DMS 273 treated with DMSO at 0.1 percent for 48 hours (cell line): ENCODE measurements at regions not wholly inside any gene's neighbourhood (a gene's known extent, or its start where the extent isn't known, plus 50 kb on each side); places are given as distances from the start of the nearest gene placed in this dataset.

Source experiments
- DNase-seq: peaks from one replicate; lab custom pipeline; 2025; lab: John Stamatoyannopoulos, UW

DNA sequence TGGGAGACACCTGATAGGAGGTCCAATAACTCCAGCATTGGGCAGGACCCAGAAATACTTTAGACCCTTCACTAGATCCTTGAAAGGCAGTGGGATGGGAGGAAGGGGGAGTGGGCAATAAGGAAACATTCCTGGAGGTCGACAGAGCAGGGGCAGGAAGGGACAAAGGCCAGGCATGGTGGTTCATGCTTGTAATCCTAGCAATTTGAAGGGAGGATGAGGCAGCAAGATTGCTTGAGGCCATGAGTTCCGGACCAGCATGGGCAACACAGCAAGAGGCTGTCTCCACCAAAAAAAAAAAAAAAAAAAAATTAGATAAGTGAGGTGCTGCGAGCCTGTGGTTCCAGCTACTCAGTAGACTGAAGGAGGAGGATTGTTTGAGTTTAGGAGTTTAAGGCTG, 134.9 kb downstream of the JCAD start:
- no peak for DNase-seq

GRCh38 chr10:29923416-29923965, 135.9 kb downstream of the JCAD start:
- DNase-seq: no peak

DNA sequence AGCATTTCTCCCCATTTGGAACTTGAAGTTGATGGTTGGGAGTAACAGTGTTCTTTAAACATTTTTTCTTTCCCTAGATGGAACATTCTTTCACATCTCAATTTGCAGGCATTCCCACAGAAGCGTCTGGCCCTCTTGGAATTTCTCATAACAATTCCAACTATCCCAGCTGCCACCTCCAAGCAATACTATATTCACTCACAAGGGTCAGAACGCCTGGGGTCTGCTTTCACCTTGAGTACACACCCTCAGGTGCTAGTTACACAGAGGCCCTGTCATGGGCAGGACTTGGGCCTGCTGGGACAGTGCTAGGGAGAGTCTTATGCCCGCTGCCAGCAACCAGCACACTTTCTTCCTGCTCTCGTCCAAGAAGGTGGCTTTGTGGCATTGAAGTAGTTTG, 136.5 kb downstream of the JCAD start:
- DNase-seq: no peak

DNA sequence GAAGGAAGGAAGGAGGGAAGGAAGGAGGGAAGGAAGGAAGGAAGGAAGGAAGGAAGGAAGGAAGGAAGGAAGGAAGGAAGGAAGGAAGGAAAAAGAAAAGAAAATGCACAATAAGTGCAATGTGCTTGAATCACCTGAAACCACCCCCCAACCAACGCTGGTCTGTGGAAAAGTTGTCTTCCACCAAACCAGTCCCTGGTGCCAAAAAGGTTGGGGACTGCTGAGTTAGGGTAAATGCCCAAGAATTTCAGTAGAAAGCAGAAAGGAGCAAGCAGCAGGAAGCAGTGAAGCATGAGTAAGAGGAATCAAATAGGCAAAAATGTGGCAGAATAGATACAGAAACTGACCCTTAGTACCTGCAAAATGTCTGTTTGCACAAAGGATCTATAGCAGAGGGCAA, 137.2 kb downstream of the JCAD start:
- DNase-seq: no peak

- no peak for DNase-seq
Observed at GRCh38 chr10:29921071-29921446, 138.3 kb downstream of the JCAD start.

DNA sequence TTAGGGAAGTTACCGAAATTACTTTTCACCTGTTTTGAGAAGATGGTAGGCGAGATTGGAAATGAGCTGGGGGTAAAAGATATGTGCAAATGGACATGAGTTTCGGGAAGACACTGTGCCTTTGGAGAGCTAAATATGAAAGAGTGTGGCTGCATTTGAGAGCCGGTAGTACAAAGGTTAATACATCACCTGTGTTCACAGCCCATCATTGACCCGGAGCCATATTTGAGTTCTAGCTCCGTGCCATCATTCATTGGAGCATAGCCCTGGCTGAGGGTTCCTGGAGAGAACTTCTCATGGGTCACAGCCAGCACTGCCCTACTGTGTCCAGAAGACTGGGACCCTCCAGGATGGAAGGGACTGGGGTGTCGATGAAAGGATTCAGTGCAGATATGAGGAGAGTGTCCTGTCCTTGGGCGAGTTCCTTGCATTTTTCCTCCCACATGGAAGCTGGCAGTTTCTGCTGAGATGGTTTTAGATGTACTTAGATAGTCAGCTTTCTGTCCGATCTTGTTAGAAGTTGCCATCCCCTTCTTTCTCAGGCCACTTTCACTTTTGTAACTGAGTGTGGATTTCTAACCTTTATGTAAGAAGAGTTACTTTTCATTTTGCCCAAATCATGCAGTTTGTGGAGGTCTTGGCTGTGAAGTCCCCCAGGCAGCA, 138.8 kb downstream of the JCAD start:
- DNase-seq: no peak

DNA sequence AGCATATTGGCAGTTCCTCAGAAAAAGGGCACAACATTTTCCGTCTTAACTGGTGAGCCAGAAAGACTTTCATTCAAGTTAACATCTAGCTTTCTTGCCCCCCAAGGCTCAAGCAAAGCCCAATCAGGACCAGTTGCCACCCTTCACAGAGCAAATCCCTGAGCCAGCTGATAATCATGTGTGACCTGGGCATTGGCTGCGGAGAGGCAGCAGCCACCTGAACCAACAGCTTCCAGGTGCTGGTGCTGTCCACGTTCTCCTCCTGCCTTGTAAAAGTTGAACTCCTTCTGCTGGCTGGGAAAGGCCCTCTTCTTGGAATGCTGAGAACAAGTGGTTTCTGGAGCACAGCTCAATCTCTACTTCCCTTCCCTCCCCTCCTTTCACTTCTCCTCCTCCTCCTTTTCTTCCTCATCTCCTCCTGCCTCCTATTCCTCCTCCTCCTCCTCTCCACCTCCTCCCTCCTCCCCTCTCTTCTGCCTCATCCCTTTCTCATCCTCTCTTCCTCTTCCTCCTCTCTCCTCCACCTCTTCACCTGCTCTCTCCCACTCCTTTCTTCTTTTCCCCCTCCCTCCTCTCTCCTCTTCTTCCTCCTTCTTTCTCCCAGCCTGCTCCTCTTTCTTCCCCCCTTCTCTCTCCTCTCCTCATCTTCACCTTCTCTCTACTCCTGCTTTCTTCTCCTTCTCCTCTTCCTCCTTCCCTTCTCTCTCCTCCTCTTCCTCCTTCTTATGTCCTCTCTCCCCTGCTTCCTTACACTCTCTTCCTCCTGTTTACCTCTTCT, 140.6 kb downstream of the JCAD start:
- DNase-seq: no peak

DNA sequence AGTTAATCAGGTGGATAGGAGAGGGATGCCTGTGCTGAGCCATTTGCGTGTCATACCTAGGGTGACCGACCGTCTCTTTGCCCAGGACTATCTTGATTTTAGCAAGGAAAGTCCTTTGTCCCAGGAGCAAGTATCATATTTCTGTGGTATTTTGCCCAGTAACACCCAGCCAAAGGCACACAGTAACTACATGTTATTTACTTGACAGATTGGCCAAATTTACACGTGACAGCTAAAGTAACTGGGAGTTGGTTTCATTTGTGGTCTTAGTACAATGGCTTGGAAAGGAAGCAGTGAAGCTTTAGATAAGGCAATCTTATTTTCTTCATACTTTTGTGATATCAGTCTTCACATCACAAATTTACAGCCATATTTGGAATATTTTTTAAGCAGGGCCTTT, 142.1 kb downstream of the JCAD start:
- DNase-seq: no peak

GRCh38 chr10:29916669-29917068, 142.7 kb downstream of the JCAD start:
- DNase-seq: no peak

DNA sequence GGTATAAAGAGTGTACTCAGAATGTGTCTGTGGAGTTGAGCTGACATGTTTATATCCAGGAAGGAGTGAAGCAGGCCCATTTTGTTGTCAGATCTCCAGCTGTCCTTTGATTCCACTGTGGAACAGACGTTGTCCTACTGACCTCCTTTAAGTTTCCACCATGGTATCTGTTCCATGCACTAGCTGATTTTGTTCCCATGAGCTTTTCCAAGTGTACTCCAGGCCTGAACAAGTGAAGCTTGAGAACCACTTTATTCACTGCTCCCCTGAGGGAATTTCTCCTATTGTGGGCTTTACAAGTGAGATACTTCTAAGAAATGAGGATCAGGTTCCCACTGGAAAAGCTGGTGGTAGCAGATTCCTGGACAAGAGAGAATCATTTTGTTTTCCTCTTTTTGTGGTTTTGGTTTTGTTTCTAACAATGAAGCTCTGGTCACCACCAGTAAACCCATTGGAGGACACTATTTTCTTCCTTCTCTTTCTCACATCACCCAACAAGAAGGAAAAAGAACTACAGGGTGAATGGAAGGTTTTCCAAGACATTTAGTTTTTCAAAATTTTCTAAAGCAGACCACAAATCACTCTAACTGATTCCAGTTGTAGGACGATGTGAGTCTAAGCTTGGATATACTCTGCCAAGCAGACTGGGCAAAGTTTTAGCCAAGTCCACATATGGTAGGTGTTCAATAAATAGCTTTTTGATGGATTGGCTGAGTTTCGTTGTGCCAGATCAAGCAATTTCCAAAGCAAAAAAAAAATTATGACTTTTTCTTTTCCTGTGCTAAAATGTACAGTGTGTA, 144.2 kb downstream of the JCAD start:
- no peak for DNase-seq

DNA sequence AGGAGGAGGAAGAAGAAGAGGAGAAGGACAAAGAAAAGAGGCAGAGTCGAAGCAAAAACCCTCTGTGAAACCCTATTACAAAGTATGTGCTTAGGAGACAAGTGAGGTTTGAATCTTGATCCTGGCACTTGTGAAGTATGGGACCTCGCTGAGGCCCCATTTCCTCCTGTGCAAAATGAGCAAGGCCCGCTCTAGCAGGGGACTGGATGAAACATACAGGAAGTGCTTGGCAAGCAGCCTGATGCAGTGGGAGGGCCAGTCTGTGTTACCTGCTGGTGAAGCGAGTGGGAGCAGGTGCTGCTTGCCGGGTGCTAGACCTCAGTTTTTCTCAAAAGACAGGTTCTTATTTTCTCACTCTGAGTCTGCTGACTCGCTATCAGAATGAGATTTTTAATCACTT, 150.4 kb downstream of the JCAD start:
- no peak for DNase-seq

DNA sequence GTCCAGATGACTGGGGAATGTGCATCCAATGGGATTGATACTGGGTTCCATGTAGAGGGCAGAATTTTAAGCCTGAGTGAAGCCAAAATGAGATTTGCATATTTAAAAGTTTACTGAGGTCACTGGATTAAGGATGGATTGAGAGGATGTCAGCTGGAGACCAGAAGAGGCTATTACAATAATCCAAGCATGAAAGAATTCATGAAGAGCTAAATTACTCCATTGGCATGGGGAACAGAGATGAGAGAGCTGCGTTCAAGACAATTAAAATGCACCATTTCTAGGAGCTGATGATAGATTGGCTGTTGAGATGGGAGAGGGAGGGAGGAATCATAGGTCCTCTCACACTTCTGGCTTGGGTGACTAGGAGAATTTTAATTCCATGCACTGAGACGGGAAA, 158.5 kb downstream of the JCAD start:
- DNase-seq: no peak

DNA sequence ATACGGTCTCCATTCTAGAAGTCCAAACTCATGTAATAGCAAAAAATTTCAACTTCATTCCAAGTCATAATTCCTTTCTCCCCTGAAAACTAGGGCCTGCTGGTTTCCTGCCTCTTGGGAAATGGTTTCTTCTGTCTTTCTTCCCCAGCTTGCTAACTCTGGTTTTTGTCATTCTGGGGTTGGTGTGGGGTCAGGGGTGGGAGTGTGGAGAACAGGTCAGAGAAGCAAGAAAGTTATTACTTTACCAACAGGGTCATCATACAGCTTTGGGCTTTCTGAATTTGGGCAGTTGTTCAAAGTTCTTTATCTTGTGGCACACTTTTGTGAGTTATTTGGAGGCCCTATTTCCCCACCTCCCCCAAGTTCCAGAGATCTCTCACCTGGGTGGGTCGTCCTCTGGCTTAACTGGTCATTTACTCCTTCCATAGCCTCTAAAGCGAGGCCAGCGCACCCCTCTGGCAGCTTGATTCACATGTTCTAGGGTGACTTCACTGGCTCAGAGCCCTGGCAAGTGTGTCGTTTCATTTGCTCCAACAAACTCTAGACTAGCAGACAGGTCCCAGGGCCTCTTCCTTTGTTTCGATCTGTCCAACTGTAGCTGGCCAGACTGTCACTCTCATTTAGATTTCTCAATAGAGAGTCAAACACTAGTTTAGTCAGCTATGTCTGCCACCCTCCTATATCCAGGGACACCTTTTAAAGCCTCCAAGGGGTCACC, 161.2 kb downstream of the JCAD start:
- no peak for DNase-seq

GRCh38 chr10:29897430-29897829, 162.0 kb downstream of the JCAD start:
- DNase-seq: no peak

- DNase-seq: no peak
Observed at GRCh38 chr10:29896053-29896452, 163.3 kb downstream of the JCAD start.

GRCh38 chr10:29895456-29895855, 163.9 kb downstream of the JCAD start:
- no peak for DNase-seq

DNA sequence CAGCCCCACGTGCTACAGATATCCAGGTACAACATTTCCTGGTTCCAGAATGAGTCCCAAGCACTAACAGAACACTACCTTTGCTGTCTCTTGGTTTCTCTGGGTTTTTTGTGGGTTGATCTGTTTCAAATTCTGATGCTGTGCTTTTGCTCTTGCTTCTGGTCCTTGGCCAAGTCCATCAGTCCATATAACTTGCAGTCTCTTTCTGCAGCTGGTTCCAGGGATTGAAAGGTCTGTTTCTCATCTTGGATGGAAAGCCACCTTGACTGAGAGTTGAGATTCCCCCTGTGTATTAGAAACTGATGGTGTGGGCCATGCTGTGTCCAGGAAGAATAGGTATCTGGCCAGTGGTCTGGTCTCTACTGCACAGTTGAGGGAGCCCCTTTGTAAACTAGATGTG, 171.1 kb downstream of the JCAD start:
- DNase-seq: no peak

- DNase-seq: no peak
Observed at GRCh38 chr10:29886299-29886698, 173.1 kb downstream of the JCAD start.

DNA sequence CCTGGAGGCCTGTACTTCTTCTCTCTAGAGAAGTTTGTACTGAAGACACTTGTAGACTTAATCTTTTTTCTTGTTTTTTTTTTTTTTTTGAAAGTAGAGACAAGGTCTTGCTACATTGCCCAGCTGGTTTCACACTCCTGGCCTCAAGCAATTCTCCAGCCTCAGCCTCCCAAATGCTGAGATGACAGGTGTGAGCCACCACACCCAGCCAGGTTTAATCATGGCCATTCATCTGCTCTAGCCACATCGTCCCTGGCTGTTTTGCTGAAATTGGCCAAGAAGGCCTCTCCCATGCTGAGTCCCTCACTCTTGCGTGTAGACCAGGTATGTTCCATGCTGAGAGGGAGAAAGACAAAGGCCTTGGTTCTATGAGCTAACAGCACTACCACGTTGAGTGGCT, 176.2 kb downstream of the JCAD start:
- no peak for DNase-seq

GRCh38 chr10:29882766-29883165, 176.6 kb downstream of the JCAD start:
- DNase-seq: no peak

DNA sequence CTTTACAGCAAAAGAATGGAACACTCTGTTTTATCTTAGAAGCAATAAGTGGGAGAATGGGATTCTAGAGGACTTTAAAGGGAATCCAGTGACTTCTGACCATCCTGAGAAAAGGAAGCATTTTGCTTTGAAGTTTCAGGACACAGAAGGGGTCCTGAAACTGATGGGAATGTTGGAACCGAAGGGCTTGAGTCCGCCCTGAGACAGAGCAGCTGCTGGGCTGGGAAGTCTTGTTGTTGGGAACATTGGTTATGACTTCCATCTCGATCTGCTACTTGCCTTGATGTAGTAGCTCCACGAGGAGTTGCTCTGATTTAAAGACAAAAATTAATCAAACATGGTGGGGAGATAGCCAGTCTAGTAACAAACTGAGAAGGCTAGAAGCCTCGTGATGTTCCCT, 177.6 kb downstream of the JCAD start:
- no peak for DNase-seq

GRCh38 chr10:29881336-29881771, 178.0 kb downstream of the JCAD start:
- DNase-seq: no peak
